DND-41 (cell line): ENCODE measurements at regions not wholly inside any gene's neighbourhood (a gene's known extent, or its start where the extent isn't known, plus 50 kb on each side); places are given as distances from the start of the nearest gene placed in this dataset.

Experiments
- ATAC-seq: fragments of 200-7000 bp; cut with Tn5 transposase; 3 replicates; pipeline ENCODE4 v1.9.1; 2021; ENCODE audit warnings: low read depth; ENCODE audit not compliant: insufficient read depth
- DNase-seq: peaks from one replicate; pipeline ENCODE4 v3.0.0-alpha.2; 2020
- H2AFZ ChIP-seq: 2 replicates; pipeline ENCODE4 v1.6.0; 2012; ENCODE audit warnings: low read depth, low read length
- H3K27ac ChIP-seq: 2 replicates; pipeline ENCODE4 v1.5.1; 2012; ENCODE audit warnings: low read length, inconsistent platforms
- H3K27me3 ChIP-seq: fragments of 200-600 bp; sonication (generic); 2 replicates; pipeline ENCODE4 v1.6.0; 2012; ENCODE audit warnings: low read length, mild to moderate bottlenecking, inconsistent platforms; ENCODE audit not compliant: insufficient read depth, poor library complexity
- H3K36me3 ChIP-seq: 2 replicates; pipeline ENCODE4 v1.5.1; 2012; ENCODE audit warnings: low read length, inconsistent platforms; ENCODE audit not compliant: insufficient read depth
- H3K4me1 ChIP-seq: 2 replicates; pipeline ENCODE4 v1.5.1; 2012; ENCODE audit warnings: mild to moderate bottlenecking, low read length; ENCODE audit not compliant: insufficient read depth
- H3K4me2 ChIP-seq: 2 replicates; pipeline ENCODE4 v1.6.0; 2012; ENCODE audit warnings: mild to moderate bottlenecking, moderate library complexity, low read length, inconsistent platforms; ENCODE audit not compliant: insufficient read depth
- H3K4me3 ChIP-seq, 2 experiments: fragments of 200-600 bp in 1 of 2; shearing (Covaris generic) in 1 of 2; 2 replicates each; pipeline ENCODE4 v1.5.1; 2012 to 2016; ENCODE audit warnings: inconsistent platforms in 2 of 2, low read length in 2 of 2, mild to moderate bottlenecking in 2 of 2, low read depth in 1 of 2, moderate library complexity in 1 of 2
- H3K79me2 ChIP-seq: 2 replicates; pipeline ENCODE4 v1.6.0; 2012; ENCODE audit warnings: low read length, inconsistent platforms; ENCODE audit not compliant: insufficient read depth
- H3K9ac ChIP-seq: 2 replicates; pipeline ENCODE4 v1.6.0; 2012; ENCODE audit warnings: low read depth, mild to moderate bottlenecking, inconsistent platforms, low read length, moderate library complexity
- H3K9me3 ChIP-seq: 2 replicates; pipeline ENCODE4 v1.5.1; 2012; ENCODE audit warnings: low read length, moderate library complexity, mild to moderate bottlenecking, inconsistent platforms; ENCODE audit not compliant: insufficient read depth, severe bottlenecking
- H4K20me1 ChIP-seq: 2 replicates; pipeline ENCODE4 v1.6.0; 2012; ENCODE audit warnings: low read length; ENCODE audit not compliant: insufficient read depth
- CTCF ChIP-seq: IDR thresholded peaks from 2 replicates; pipeline ENCODE4 v1.5.1; 2012; ENCODE audit warnings: borderline replicate concordance, low read length, moderate library complexity, mild to moderate bottlenecking; ENCODE audit not compliant: poor library complexity, severe bottlenecking; ENCODE audit errors: extremely low read depth
- EZH2 ChIP-seq: IDR thresholded peaks from 3 replicates; pipeline ENCODE4 v1.6.1; 2012; ENCODE audit warnings: borderline replicate concordance, low read depth, mild to moderate bottlenecking, moderate library complexity, low read length, inconsistent platforms; ENCODE audit not compliant: severe bottlenecking

DNA sequence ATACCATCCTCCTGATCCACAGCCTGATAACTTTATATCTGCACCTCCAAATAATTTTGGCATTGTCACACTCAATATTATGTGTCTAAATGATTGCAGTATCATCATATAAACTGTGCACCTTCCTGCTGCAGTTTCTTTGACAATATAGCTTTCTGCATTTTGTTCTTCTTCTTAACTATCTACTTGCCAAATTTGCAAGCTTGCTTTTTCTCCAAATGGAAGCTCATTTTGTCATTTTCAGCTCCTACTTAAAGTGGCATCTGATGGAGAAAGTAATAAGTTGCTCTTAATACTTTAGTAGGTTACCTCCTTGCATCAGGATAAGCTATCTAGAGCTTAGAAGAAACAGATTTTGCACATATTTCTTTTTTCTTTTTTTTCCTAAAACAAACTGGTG lies 74.0 kb upstream of the DEFB112 start:
- H3K4me2 ChIP-seq, result no peak overlapping the region
- TF ChIP-seq CTCF (no peak), EZH2 (no peak)
- H3K4me3 ChIP-seq, result no peak overlapping the region
- DNase-seq (no peak), ATAC-seq (no peak)
- no peaks in the 10 kb centered on the region for H3K79me2 ChIP-seq
- no peaks in the 10 kb centered on the region for H3K4me1 ChIP-seq
- no peak overlapping the region for H3K9ac ChIP-seq
- H3K36me3 ChIP-seq, result no peaks in the 10 kb centered on the region
- H3K27me3 ChIP-seq, result no peaks in the 10 kb centered on the region
- H3K27ac ChIP-seq, result no peak overlapping the region
- no peaks in the 10 kb centered on the region for H4K20me1 ChIP-seq
- H3K9me3 ChIP-seq, result no peaks in the 10 kb centered on the region
- H2AFZ ChIP-seq, result no peak overlapping the region

- Histone ChIP-seq H3K36me3 (no peaks in the 10 kb centered on the region), H3K9ac (no peak overlapping the region), H3K4me2 (no peak overlapping the region), H3K4me1 (no peaks in the 10 kb centered on the region), H2AFZ (no peak overlapping the region), H3K79me2 (no peaks in the 10 kb centered on the region), H4K20me1 (no peaks in the 10 kb centered on the region), H3K4me3 (no peak overlapping the region), H3K9me3 (no peaks in the 10 kb centered on the region), H3K27ac (no peak overlapping the region), H3K27me3 (no peaks in the 10 kb centered on the region)
- ATAC-seq, result no peak
- no peak for TF ChIP-seq EZH2
- TF ChIP-seq CTCF, result no peak
- DNase-seq, result no peak
Measured at GRCh38 chr6:50124572-50124971, 74.8 kb upstream of the DEFB112 start.

GRCh38 chr6:50128420-50129005 lies 78.8 kb upstream of the DEFB112 start:
- Histone ChIP-seq H4K20me1 (no peaks in the 10 kb centered on the region), H3K4me3 (no peak overlapping the region), H3K27me3 (no peaks in the 10 kb centered on the region), H3K36me3 (no peaks in the 10 kb centered on the region), H3K9me3 (no peaks in the 10 kb centered on the region), H2AFZ (no peak overlapping the region), H3K27ac (no peak overlapping the region), H3K79me2 (no peaks in the 10 kb centered on the region), H3K4me2 (no peak overlapping the region), H3K4me1 (no peaks in the 10 kb centered on the region), H3K9ac (no peak overlapping the region)
- peak; percentile 45 for TF ChIP-seq CTCF
- TF ChIP-seq EZH2, result no peak
- DNase-seq, result no peak
- no peak for ATAC-seq

- H3K4me1 ChIP-seq, result no peaks in the 10 kb centered on the region
- H3K27ac ChIP-seq, result no peak overlapping the region
- no peaks in the 10 kb centered on the region for H3K9me3 ChIP-seq
- no peak for ATAC-seq
- no peaks in the 10 kb centered on the region for H3K27me3 ChIP-seq
- no peak overlapping the region for H3K9ac ChIP-seq
- DNase-seq, result no peak
- H3K79me2 ChIP-seq, result no peaks in the 10 kb centered on the region
- H4K20me1 ChIP-seq, result no peaks in the 10 kb centered on the region
- H3K36me3 ChIP-seq, result no peaks in the 10 kb centered on the region
- no peak overlapping the region for H3K4me2 ChIP-seq
- no peak for TF ChIP-seq EZH2
- TF ChIP-seq CTCF, result no peak
- no peak overlapping the region for H3K4me3 ChIP-seq
- no peak overlapping the region for H2AFZ ChIP-seq
Measured at GRCh38 chr6:50135968-50136367, 86.2 kb upstream of the DEFB112 start.
